ENCODE measurements at regions not wholly inside any gene's neighbourhood (a gene's known extent, or its start where the extent isn't known, plus 50 kb on each side); places are given as distances from the start of the nearest gene placed in this dataset.

- DNase-seq: no peak
These were observed 83.3 kb downstream of the EDEM1 start for GRCh38 chr3:5270666-5271371.

GRCh38 chr3:5271372-5271683 lies 83.8 kb downstream of the EDEM1 start:
- DNase-seq: peak; percentile 37

GRCh38 chr3:5272387-5272786 lies 84.9 kb downstream of the EDEM1 start:
- no peak for DNase-seq

GRCh38 chr3:5274091-5274490 lies 86.6 kb downstream of the EDEM1 start:
- no peak for DNase-seq

- no peak for DNase-seq
These were observed 88.0 kb downstream of the EDEM1 start for GRCh38 chr3:5275529-5275928.

- no peak for DNase-seq
These were observed 89.4 kb downstream of the EDEM1 start for GRCh38 chr3:5276934-5277333.

GRCh38 chr3:5277612-5278236 lies 90.2 kb downstream of the EDEM1 start:
- DNase-seq: no peak

- no peak for DNase-seq
These were observed 91.2 kb downstream of the EDEM1 start for GRCh38 chr3:5278666-5279065.

GRCh38 chr3:5282703-5283102 lies 95.2 kb downstream of the EDEM1 start:
- no peak for DNase-seq

- no peak for DNase-seq
These were observed 97.9 kb downstream of the EDEM1 start for GRCh38 chr3:5285439-5285838.

- DNase-seq: no peak
These were observed 103.4 kb downstream of the EDEM1 start for GRCh38 chr3:5290915-5291314.

GRCh38 chr3:5292512-5292911 lies 105.0 kb downstream of the EDEM1 start:
- DNase-seq: no peak

- no peak for DNase-seq
These were observed 105.7 kb downstream of the EDEM1 start for GRCh38 chr3:5293207-5293606.

- DNase-seq: no peak
These were observed 106.8 kb downstream of the EDEM1 start for GRCh38 chr3:5294356-5294755.

GRCh38 chr3:5295191-5295690 lies 107.7 kb downstream of the EDEM1 start:
- no peak for DNase-seq

- DNase-seq: no peak
These were observed 108.9 kb downstream of the EDEM1 start for GRCh38 chr3:5296362-5296761.

GRCh38 chr3:5297895-5298294 lies 110.4 kb downstream of the EDEM1 start:
- peak; percentile 10 for DNase-seq

GRCh38 chr3:5298453-5298852 lies 110.9 kb downstream of the EDEM1 start:
- peak; percentile 41 for DNase-seq

- no peak for DNase-seq
These were observed 111.7 kb downstream of the EDEM1 start for GRCh38 chr3:5299161-5299560.

GRCh38 chr3:5300638-5301037 lies 113.1 kb downstream of the EDEM1 start:
- DNase-seq: no peak

- peak; percentile 7 for DNase-seq
These were observed 114.3 kb downstream of the EDEM1 start for GRCh38 chr3:5301651-5302297.

GRCh38 chr3:5302661-5303060 lies 115.2 kb downstream of the EDEM1 start:
- no peak for DNase-seq

GRCh38 chr3:5304188-5304587 lies 116.7 kb downstream of the EDEM1 start:
- DNase-seq: no peak
